NB4 (cell line): ENCODE measurements at regions not wholly inside any gene's neighbourhood (a gene's known extent, or its start where the extent isn't known, plus 50 kb on each side); places are given as distances from the start of the nearest gene placed in this dataset.

Experiments used
- MAX ChIP-seq: IDR thresholded peaks from 2 replicates; pipeline ENCODE4 v1.6.1; 2011; ENCODE audit warnings: low read depth, low read length
- POLR2A ChIP-seq: IDR thresholded peaks from 2 replicates; pipeline ENCODE4 v1.6.1; 2011; ENCODE audit warnings: mild to moderate bottlenecking; ENCODE audit not compliant: insufficient read length; ENCODE audit errors: extremely low read depth
- TF ChIP-seq, protein P1 (sequence below): IDR thresholded peaks from one replicate; pipeline ENCODE4 v1.5.1; 2012; ENCODE audit warnings: low read depth, low read length

- no peak for TF ChIP-seq POLR2A
- no peak for TF ChIP-seq MAX
- TF ChIP-seq, protein P1, sequence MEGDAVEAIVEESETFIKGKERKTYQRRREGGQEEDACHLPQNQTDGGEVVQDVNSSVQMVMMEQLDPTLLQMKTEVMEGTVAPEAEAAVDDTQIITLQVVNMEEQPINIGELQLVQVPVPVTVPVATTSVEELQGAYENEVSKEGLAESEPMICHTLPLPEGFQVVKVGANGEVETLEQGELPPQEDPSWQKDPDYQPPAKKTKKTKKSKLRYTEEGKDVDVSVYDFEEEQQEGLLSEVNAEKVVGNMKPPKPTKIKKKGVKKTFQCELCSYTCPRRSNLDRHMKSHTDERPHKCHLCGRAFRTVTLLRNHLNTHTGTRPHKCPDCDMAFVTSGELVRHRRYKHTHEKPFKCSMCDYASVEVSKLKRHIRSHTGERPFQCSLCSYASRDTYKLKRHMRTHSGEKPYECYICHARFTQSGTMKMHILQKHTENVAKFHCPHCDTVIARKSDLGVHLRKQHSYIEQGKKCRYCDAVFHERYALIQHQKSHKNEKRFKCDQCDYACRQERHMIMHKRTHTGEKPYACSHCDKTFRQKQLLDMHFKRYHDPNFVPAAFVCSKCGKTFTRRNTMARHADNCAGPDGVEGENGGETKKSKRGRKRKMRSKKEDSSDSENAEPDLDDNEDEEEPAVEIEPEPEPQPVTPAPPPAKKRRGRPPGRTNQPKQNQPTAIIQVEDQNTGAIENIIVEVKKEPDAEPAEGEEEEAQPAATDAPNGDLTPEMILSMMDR, result no peak
Measured at GRCh38 chr1:56062625-56063024, 516.7 kb downstream of the PLPP3 start.
